A549 (cell line): ENCODE measurements at regions not wholly inside any gene's neighbourhood (a gene's known extent, or its start where the extent isn't known, plus 50 kb on each side); places are given as distances from the start of the nearest gene placed in this dataset.

Experiments
- ATAC-seq, 2 experiments: fragments of 200-7000 bp in 1 of 2; fragments of >200 bp in 1 of 2; cut with Nextera tagmentation in 1 of 2; cut with Tn5 transposase in 1 of 2; 3 replicates each; pipeline versions ENCODE4 v1.8.0 to v1.9.1; 2018 to 2020; ENCODE audit warnings: mild to moderate bottlenecking in 1 of 2, moderate library complexity in 1 of 2
- CTCF ChIA-PET: fragments of 300-600 bp; sonication (Branson Sonifier 250); formaldehyde crosslinking; extraction: SDS; loops from one replicate; lab custom pipeline; 2021; ENCODE audit warnings: antibody characterized with exemption, inconsistent platforms; lab: Yijun Ruan, JAX
- POLR2A ChIA-PET: fragments of 350-600 bp; formaldehyde crosslinking; extraction: SDS; loops from one replicate; lab custom pipeline; 2021; ENCODE audit warnings: antibody characterized with exemption, inconsistent platforms; lab: Yijun Ruan, JAX
- DNase-seq, 2 experiments: peaks; one replicate each; pipeline versions ENCODE4 v3.0.0 to v3.0.0-alpha.2; 2011 to 2016; ENCODE audit warnings: low read depth in 1 of 2, low spot score in 1 of 2
- FAIRE-seq: peaks from 2 replicates; lab custom pipeline; 2011; peaks lifted over from hg19 to GRCh38; lab: Jason Lieb, UNC
- H3K27ac ChIP-seq, 2 experiments: fragments of >200 bp; sonication (Bioruptor Twin); formaldehyde crosslinking; 3 replicates each; pipeline ENCODE4 v1.5.1; 2016 to 2017
- H3K4me1 ChIP-seq: fragments of >200 bp; sonication (Bioruptor Twin); formaldehyde crosslinking; 3 replicates; pipeline ENCODE4 v1.6.1; 2016
- H3K4me2 ChIP-seq: fragments of >200 bp; sonication (Bioruptor Twin); formaldehyde crosslinking; 3 replicates; pipeline ENCODE4 v1.6.1; 2016
- H3K4me3 ChIP-seq: fragments of >200 bp; sonication (Bioruptor Twin); formaldehyde crosslinking; 3 replicates; pipeline ENCODE4 v1.5.1; 2016
- H3K9me3 ChIP-seq: fragments of >200 bp; sonication (Bioruptor Twin); formaldehyde crosslinking; 3 replicates; pipeline ENCODE4 v1.6.1; 2016
- CBX2 ChIP-seq: fragments of 200-600 bp; sonication (generic); IDR thresholded peaks from 2 replicates; pipeline ENCODE4 v1.6.1; 2016; ENCODE audit warnings: low read depth, mild to moderate bottlenecking, borderline replicate concordance
- CBX8 ChIP-seq: fragments of 200-600 bp; sonication (generic); IDR thresholded peaks from 2 replicates; pipeline ENCODE4 v1.6.1; 2016
- CEBPB ChIP-seq, 2 experiments: fragments of >200 bp in 1 of 2; sonication (Bioruptor Twin) in 1 of 2; formaldehyde crosslinking in 1 of 2; IDR thresholded peaks; 2 replicates each; pipeline ENCODE4 v1.6.1; 2012 to 2016
- CHD2 ChIP-seq: fragments of 150-350 bp; IDR thresholded peaks from 2 replicates; pipeline ENCODE4 v1.6.1; 2014; ENCODE audit warnings: low read length; ENCODE audit not compliant: partially characterized antibody
- ESRRA ChIP-seq: fragments of 150-350 bp; IDR thresholded peaks from 2 replicates; pipeline ENCODE4 v1.6.1; 2014; ENCODE audit warnings: mild to moderate bottlenecking, low read length, borderline replicate concordance
- HES2 ChIP-seq: fragments of >200 bp; sonication (Bioruptor Twin); formaldehyde crosslinking; IDR thresholded peaks from 2 replicates; pipeline ENCODE4 v1.6.1; 2016
- HOXB13 ChIP-seq: fragments of 250-450 bp; sonication (Bioruptor Pico); IDR thresholded peaks from 2 replicates; pipeline ENCODE4 v1.5.0; 2020; ENCODE audit warnings: low read depth, mild to moderate bottlenecking, moderate library complexity
- JUNB ChIP-seq: fragments of >200 bp; sonication (Bioruptor Twin); formaldehyde crosslinking; IDR thresholded peaks from 2 replicates; pipeline ENCODE4 v1.6.1; 2016
- MAFK ChIP-seq: fragments of 450-650 bp; IDR thresholded peaks from 2 replicates; pipeline ENCODE4 v1.6.1; 2014; ENCODE audit not compliant: partially characterized antibody
- MAX ChIP-seq: IDR thresholded peaks from 2 replicates; pipeline ENCODE4 v1.6.1; 2012
- NFE2L2 ChIP-seq: fragments of 150-350 bp; conservative IDR thresholded peaks from 2 replicates; pipeline ENCODE4 v1.6.1; 2014; ENCODE audit warnings: low read length
- NPAS2 ChIP-seq: fragments of 250-450 bp; sonication (Bioruptor Pico); IDR thresholded peaks from 2 replicates; pipeline ENCODE4 v1.8.0; 2022; ENCODE audit warnings: mild to moderate bottlenecking, moderate library complexity, borderline replicate concordance
- POLR2AphosphoS2 ChIP-seq: conservative IDR thresholded peaks from 2 replicates; pipeline ENCODE4 v1.6.1; 2012; ENCODE audit warnings: low read length, improper control_type of control experiment, inconsistent platforms
- RAD21 ChIP-seq, 2 experiments: fragments of >200 bp in 1 of 2; sonication (Bioruptor Twin) in 1 of 2; formaldehyde crosslinking in 1 of 2; IDR thresholded peaks in 1 of 2; conservative IDR thresholded peaks in 1 of 2; 2 replicates in 1 of 2; 3 replicates in 1 of 2; pipeline ENCODE4 v1.6.1; 2012 to 2018; ENCODE audit warnings: inconsistent platforms in 1 of 2
- REST ChIP-seq: fragments of 200-600 bp; sonication (generic); IDR thresholded peaks from 2 replicates; pipeline ENCODE4 v1.6.1; 2016; ENCODE audit warnings: antibody characterized with exemption, mild to moderate bottlenecking, moderate library complexity
- RNF2 ChIP-seq: fragments of 200-600 bp; sonication (generic); IDR thresholded peaks from 2 replicates; pipeline ENCODE4 v1.6.1; 2016; ENCODE audit warnings: low read depth, mild to moderate bottlenecking, antibody characterized with exemption, moderate library complexity, borderline replicate concordance
- SMC3 ChIP-seq: fragments of >200 bp; sonication (Bioruptor Twin); formaldehyde crosslinking; IDR thresholded peaks from 3 replicates; pipeline ENCODE4 v1.6.1; 2018; ENCODE audit warnings: inconsistent platforms
- TP53 ChIP-seq: fragments of 250-450 bp; sonication (Bioruptor Pico); IDR thresholded peaks from 2 replicates; pipeline ENCODE4 v1.5.0; 2021; ENCODE audit warnings: mild to moderate bottlenecking, moderate library complexity
- USF2 ChIP-seq: fragments of 450-650 bp; IDR thresholded peaks from 2 replicates; pipeline ENCODE4 v1.6.1; 2014; ENCODE audit warnings: antibody characterized with exemption
- WGBS: methylation state at CpG from one replicate; pipeline ENCODE4 v1.1.6; 2017; ENCODE audit errors: missing lambda C conversion rate; 5-methylcytosine and 5-hydroxymethylcytosine counted together

GRCh38 chr4:176533159-176533558, 213.4 kb downstream of the SPCS3 start:
- FAIRE-seq: no peak

GRCh38 chr4:176534566-176534965, 214.8 kb downstream of the SPCS3 start:
- Histone ChIP-seq H3K9me3 (no peaks in the 10 kb centered on the region), H3K4me3 (no peak overlapping the region), H3K27ac (no peak overlapping the region)
- DNase-seq (peak in 1 of 2 experiments; percentile 6), ATAC-seq (no peak)
- 48% methylated on average over 3 of the region's 3 CpGs for WGBS
- ChIA-PET POLR2A (no interaction called here), CTCF (no interaction called here)
- TF ChIP-seq USF2 (no peak), POLR2AphosphoS2 (no peak), JUNB (no peak), ESRRA (no peak), RAD21 (conservative IDR thresholded peaks at IDR 0.05 in 1 of 2, IDR thresholded peaks at IDR 0.05 in 1 of 2) (no peak), HOXB13 (CRISPR knock-in tag) (no peak), TP53 (CRISPR knock-in tag) (no peak), NPAS2 (no peak), MAX (no peak), NFE2L2 (no peak), REST (no peak), CEBPB (IDR thresholded peaks at IDR 0.05) (no peak), CHD2 (no peak), CBX8 (no peak)
- TF ChIP-seq, all 56 proteins: peak for 0
- FAIRE-seq: no peak
- Histone ChIP-seq H3K4me2 (no peak overlapping the region), H3K4me1 (peaks cover 12% of the 10 kb centered on the region; the same call in 2 of the 3 replicates)

More at GRCh38 chr4:176533159-176533558, 213.4 kb downstream of the SPCS3 start:
- H3K4me2 ChIP-seq: no peak overlapping the region
- no peak overlapping the region for H3K27ac ChIP-seq
- DNase-seq (no peak), ATAC-seq (no peak)
- TF ChIP-seq MAFK: no peak
- no peak for TF ChIP-seq USF2
- no peak for TF ChIP-seq RNF2
- TF ChIP-seq CBX2: no peak
- TF ChIP-seq CHD2: no peak
- no peak for TF ChIP-seq HES2
- no peak for TF ChIP-seq SMC3
- ChIA-PET POLR2A (no interaction called here), CTCF (no interaction called here)
- H3K4me3 ChIP-seq: no peak overlapping the region
- no peaks in the 10 kb centered on the region for H3K9me3 ChIP-seq
- peaks cover 3% of the 10 kb centered on the region; the same call in 1 of the 3 replicates for H3K4me1 ChIP-seq
